ENCODE measurements at regions not wholly inside any gene's neighbourhood (a gene's known extent, or its start where the extent isn't known, plus 50 kb on each side); places are given as distances from the start of the nearest gene placed in this dataset.
"Not testable (repeated sequence)": the region's sequence is repeated elsewhere in the genome, so short reads cannot be mapped to it uniquely, and the experiment has no call there.

DNA sequence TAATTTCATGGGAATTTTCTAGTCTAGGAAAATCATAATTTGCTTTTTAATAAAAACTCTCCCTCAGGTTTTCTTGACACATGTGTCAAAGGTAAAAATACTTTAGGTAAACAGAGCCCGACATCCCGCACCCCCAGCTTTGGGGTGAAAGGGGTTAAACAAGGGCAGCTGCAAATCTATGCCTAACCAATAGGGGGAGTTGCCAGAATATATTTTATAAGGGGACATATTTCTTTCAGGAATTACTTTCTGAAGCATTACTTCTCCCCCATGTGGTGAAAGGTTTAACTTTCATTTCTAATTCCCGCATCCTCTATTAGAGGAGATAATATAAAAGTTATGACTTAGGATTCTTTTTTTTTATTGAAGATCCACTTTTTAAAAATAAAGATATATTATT is 53.9 kb upstream of the HEPH start:
- FAIRE-seq (no peak), DNase-seq (ENCODE audit: insufficient read length) (peak; percentile 1)
- TF ChIP-seq POLR2A (IDR thresholded peaks at IDR 0.05; ENCODE audit: low read depth, low read length) (no peak), TAF1 (IDR thresholded peaks at IDR 0.05; ENCODE audit: borderline replicate concordance, low read depth, low read length) (no peak), POLR2AphosphoS5 (IDR thresholded peaks at IDR 0.05; ENCODE audit: low read depth, low read length) (no peak)

GRCh38 chrX:66107860-66108259 is 56.2 kb upstream of the HEPH start:
- not testable (repeated sequence) for DNase-seq (ENCODE audit: insufficient read length); FAIRE-seq

DNA sequence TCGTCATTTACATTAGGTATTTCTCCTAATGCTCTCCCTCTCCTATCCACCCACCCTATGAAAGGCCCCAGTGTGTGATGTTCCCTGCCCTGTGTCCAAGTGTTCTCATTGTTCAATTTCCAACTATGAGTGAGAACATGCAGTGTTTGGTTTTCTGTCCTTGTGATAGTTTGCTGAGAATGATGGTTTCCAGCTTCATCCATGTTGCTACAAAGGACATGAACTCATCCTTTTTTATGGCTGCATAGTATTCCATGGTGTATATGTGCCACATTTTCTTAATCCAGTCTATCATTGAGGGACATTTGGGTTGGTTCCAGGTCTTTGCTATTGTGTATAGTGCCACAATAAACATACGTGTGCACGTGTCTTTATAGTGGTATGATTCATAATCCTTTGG is 61.6 kb upstream of the HEPH start:
- not testable (repeated sequence) for DNase-seq (ENCODE audit: insufficient read length); FAIRE-seq

GRCh38 chrX:66098162-66098561 is 58.3 kb upstream of the VSIG4 start:
- no peak for DNase-seq (ENCODE audit: insufficient read length)
- TF ChIP-seq POLR2AphosphoS5 (IDR thresholded peaks at IDR 0.05; ENCODE audit: low read depth, low read length) = no peak
- no peak for TF ChIP-seq TAF1 (IDR thresholded peaks at IDR 0.05; ENCODE audit: borderline replicate concordance, low read depth, low read length)
- no peak for TF ChIP-seq POLR2A (IDR thresholded peaks at IDR 0.05; ENCODE audit: low read depth, low read length)
- no peak for FAIRE-seq

GRCh38 chrX:66096987-66097386 is 57.1 kb upstream of the VSIG4 start:
- not testable (repeated sequence) for FAIRE-seq; DNase-seq (ENCODE audit: insufficient read length)

- FAIRE-seq; DNase-seq (ENCODE audit: insufficient read length): not testable (repeated sequence)
Observed at GRCh38 chrX:66090004-66090403, 50.1 kb upstream of the VSIG4 start.

Data from GM12892 (cell line).